Adrenal gland (tissue), 5 donors: ENCODE measurements at regions not wholly inside any gene's neighbourhood (a gene's known extent, or its start where the extent isn't known, plus 50 kb on each side); places are given as distances from the start of the nearest gene placed in this dataset.

Source experiments
- POLR2A ChIP-seq, 2 donors: fragments of 450-650 bp; IDR thresholded peaks; one replicate each; pipeline ENCODE4 v1.6.1; 2017; ENCODE audit warnings: antibody characterized with exemption in 2 of 2, mild to moderate bottlenecking in 2 of 2, moderate library complexity in 1 of 2
- TF ChIP-seq, protein P1 (sequence below), 6 experiments: fragments of 450-650 bp in 4 of 6; fragments of 200-600 bp in 2 of 6; sonication (generic) in 1 of 6; IDR thresholded peaks; 1 replicate in 5 of 6; 2 replicates in 1 of 6; pipeline versions ENCODE4 v1.5.1 to v1.8.0; 2016 to 2021; ENCODE audit warnings: antibody characterized with exemption in 6 of 6, mild to moderate bottlenecking in 2 of 6, moderate library complexity in 1 of 6
- donor health status: DM: no; HTN: no; CAD: no.

DNA sequence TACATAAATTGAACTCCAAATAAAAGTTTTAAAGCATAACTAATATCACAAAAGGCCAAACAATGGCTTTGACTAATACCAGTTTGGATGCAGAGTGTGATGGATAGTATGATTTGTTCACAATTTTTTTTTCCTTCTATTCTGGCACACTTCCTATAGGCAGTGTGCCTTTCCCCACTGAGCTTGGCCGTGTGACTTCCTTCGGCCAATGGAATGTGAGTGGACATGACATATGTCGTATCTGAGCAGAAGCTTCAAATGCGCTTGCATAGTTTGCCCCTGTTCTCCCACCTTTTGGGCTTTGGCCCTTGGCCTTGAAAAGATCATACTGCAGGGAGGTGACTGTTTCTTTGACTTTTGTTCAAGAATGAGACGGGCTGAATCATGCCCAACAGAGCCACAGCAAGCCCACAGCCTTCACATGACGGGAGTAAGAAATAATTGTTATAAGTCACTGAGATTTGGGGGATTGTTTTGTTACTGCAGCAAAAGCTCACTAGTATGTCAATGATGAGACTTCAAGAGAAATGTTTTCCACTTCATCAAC, 279.9 kb upstream of the NEBL start:
- TF ChIP-seq, protein P1, sequence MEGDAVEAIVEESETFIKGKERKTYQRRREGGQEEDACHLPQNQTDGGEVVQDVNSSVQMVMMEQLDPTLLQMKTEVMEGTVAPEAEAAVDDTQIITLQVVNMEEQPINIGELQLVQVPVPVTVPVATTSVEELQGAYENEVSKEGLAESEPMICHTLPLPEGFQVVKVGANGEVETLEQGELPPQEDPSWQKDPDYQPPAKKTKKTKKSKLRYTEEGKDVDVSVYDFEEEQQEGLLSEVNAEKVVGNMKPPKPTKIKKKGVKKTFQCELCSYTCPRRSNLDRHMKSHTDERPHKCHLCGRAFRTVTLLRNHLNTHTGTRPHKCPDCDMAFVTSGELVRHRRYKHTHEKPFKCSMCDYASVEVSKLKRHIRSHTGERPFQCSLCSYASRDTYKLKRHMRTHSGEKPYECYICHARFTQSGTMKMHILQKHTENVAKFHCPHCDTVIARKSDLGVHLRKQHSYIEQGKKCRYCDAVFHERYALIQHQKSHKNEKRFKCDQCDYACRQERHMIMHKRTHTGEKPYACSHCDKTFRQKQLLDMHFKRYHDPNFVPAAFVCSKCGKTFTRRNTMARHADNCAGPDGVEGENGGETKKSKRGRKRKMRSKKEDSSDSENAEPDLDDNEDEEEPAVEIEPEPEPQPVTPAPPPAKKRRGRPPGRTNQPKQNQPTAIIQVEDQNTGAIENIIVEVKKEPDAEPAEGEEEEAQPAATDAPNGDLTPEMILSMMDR (IDR thresholded peaks at IDR 0.05): no peak
- no peak for TF ChIP-seq POLR2A (IDR thresholded peaks at IDR 0.05)
